ENCODE measurements at regions not wholly inside any gene's neighbourhood (a gene's known extent, or its start where the extent isn't known, plus 50 kb on each side); places are given as distances from the start of the nearest gene placed in this dataset.
A peak's percentile ranks its signal among the peaks of the same experiment; 100 is the strongest.
"Not testable (repeated sequence)": the region's sequence is repeated elsewhere in the genome, so short reads cannot be mapped to it uniquely, and the experiment has no call there.

GRCh38 chr20:17891131-17891530, 77.5 kb downstream of the SNX5 start:
- DNase-seq (ENCODE audit: low read depth); H3K4me3 ChIP-seq (ENCODE audit: low read depth, low read length); in situ Hi-C loops (cut with HindIII; ENCODE audit: low sequenced_read_pairs): not testable (repeated sequence)

- in situ Hi-C loops (cut with HindIII; ENCODE audit: low sequenced_read_pairs): no loop called here
- TF ChIP-seq CTCF (IDR thresholded peaks at IDR 0.05; ENCODE audit: low read depth, low read length, missing control alignments): no peak
- no peak for DNase-seq (ENCODE audit: low read depth)
- no peak overlapping the region for H3K4me3 ChIP-seq (ENCODE audit: low read depth, low read length)
Observed at GRCh38 chr20:17890330-17890729, 78.3 kb downstream of the SNX5 start.

GRCh38 chr20:17889226-17889625, 79.4 kb downstream of the SNX5 start:
- TF ChIP-seq CTCF (IDR thresholded peaks at IDR 0.05; ENCODE audit: low read depth, low read length, missing control alignments): peak; percentile 34
- in situ Hi-C loops (cut with HindIII; ENCODE audit: low sequenced_read_pairs): no loop called here
- DNase-seq (ENCODE audit: low read depth): peak; percentile 57

GRCh38 chr20:17888044-17888443, 80.5 kb downstream of the SNX5 start:
- no peak overlapping the region for H3K4me3 ChIP-seq (ENCODE audit: low read depth, low read length)
- no peak for TF ChIP-seq CTCF (IDR thresholded peaks at IDR 0.05; ENCODE audit: low read depth, low read length, missing control alignments)
- DNase-seq (ENCODE audit: low read depth): no peak
- in situ Hi-C loops (cut with HindIII; ENCODE audit: low sequenced_read_pairs): no loop called here

More at GRCh38 chr20:17889226-17889625, 79.4 kb downstream of the SNX5 start:
- no peak overlapping the region for H3K4me3 ChIP-seq (ENCODE audit: low read depth, low read length)

- no peak overlapping the region for H3K4me3 ChIP-seq (ENCODE audit: low read depth, low read length)
- in situ Hi-C loops (cut with HindIII; ENCODE audit: low sequenced_read_pairs): no loop called here
- DNase-seq (ENCODE audit: low read depth): no peak
- TF ChIP-seq CTCF (IDR thresholded peaks at IDR 0.05; ENCODE audit: low read depth, low read length, missing control alignments): no peak
Observed at GRCh38 chr20:17887331-17888030, 81.1 kb downstream of the SNX5 start.

- H3K4me3 ChIP-seq (ENCODE audit: low read depth, low read length): no peak overlapping the region
- no peak for TF ChIP-seq CTCF (IDR thresholded peaks at IDR 0.05; ENCODE audit: low read depth, low read length, missing control alignments)
- no peak for DNase-seq (ENCODE audit: low read depth)
- in situ Hi-C loops (cut with HindIII; ENCODE audit: low sequenced_read_pairs): no loop called here
Observed at GRCh38 chr20:17885544-17885943, 83.0 kb downstream of the SNX5 start.

- DNase-seq (ENCODE audit: low read depth): no peak
- H3K4me3 ChIP-seq (ENCODE audit: low read depth, low read length): no peak overlapping the region
- TF ChIP-seq CTCF (IDR thresholded peaks at IDR 0.05; ENCODE audit: low read depth, low read length, missing control alignments): no peak
- in situ Hi-C loops (cut with HindIII; ENCODE audit: low sequenced_read_pairs): no loop called here
Observed at GRCh38 chr20:17885076-17885475, 83.5 kb downstream of the SNX5 start.
